ENCODE measurements at regions not wholly inside any gene's neighbourhood (a gene's known extent, or its start where the extent isn't known, plus 50 kb on each side); places are given as distances from the start of the nearest gene placed in this dataset.
"Not testable (repeated sequence)": the region's sequence is repeated elsewhere in the genome, so short reads cannot be mapped to it uniquely, and the experiment has no call there.

GRCh38 chrX:41003506-41004270, 81.6 kb upstream of the USP9X start:
- H3K9me3 Mint-ChIP-seq: no peaks in the 10 kb centered on the region
- ATAC-seq (no peak), DNase-seq (no peak)
- H3K4me3 Mint-ChIP-seq: no peak overlapping the region
- H3K36me3 Mint-ChIP-seq (ENCODE audit: low read depth): no peaks in the 10 kb centered on the region
- H3K27ac Mint-ChIP-seq: no peak overlapping the region
- no peaks in the 10 kb centered on the region for H3K27me3 Mint-ChIP-seq
- no peaks in the 10 kb centered on the region for H3K4me1 Mint-ChIP-seq

- H3K27me3 Mint-ChIP-seq: no peaks in the 10 kb centered on the region
- no peak overlapping the region for H3K4me3 Mint-ChIP-seq
- H3K27ac Mint-ChIP-seq: no peak overlapping the region
- DNase-seq: no peak
- no peaks in the 10 kb centered on the region for H3K36me3 Mint-ChIP-seq (ENCODE audit: low read depth)
- no peaks in the 10 kb centered on the region for H3K9me3 Mint-ChIP-seq
- no peak for ATAC-seq
- H3K4me1 Mint-ChIP-seq: peaks cover 6% of the 10 kb centered on the region
Measured at GRCh38 chrX:41005445-41005992, 79.7 kb upstream of the USP9X start.

GRCh38 chrX:41009850-41010846, 75.1 kb upstream of the USP9X start:
- DNase-seq (peak; percentile 25), ATAC-seq (peak; percentile 61)
- H3K9me3 Mint-ChIP-seq: no peaks in the 10 kb centered on the region
- H3K36me3 Mint-ChIP-seq (ENCODE audit: low read depth): no peaks in the 10 kb centered on the region
- peak overlapping the region; percentile 82 for H3K27ac Mint-ChIP-seq
- peak overlapping the region; percentile 57 for H3K4me3 Mint-ChIP-seq
- H3K27me3 Mint-ChIP-seq: no peaks in the 10 kb centered on the region
- peaks cover 23% of the 10 kb centered on the region for H3K4me1 Mint-ChIP-seq

GRCh38 chrX:41014776-41015360, 70.4 kb upstream of the USP9X start:
- H3K4me1 Mint-ChIP-seq: peaks cover 24% of the 10 kb centered on the region
- peak; percentile 6 for DNase-seq
- H3K9me3 Mint-ChIP-seq: no peaks in the 10 kb centered on the region
- peak overlapping the region; percentile 9 for H3K4me3 Mint-ChIP-seq
- ATAC-seq: peak; percentile 81
- H3K27ac Mint-ChIP-seq: no peak overlapping the region
- H3K27me3 Mint-ChIP-seq: no peaks in the 10 kb centered on the region
- no peaks in the 10 kb centered on the region for H3K36me3 Mint-ChIP-seq (ENCODE audit: low read depth)

GRCh38 chrX:41017785-41018184, 67.5 kb upstream of the USP9X start:
- not testable (repeated sequence) for ATAC-seq; H3K9me3 Mint-ChIP-seq; H3K36me3 Mint-ChIP-seq (ENCODE audit: low read depth); DNase-seq; H3K27me3 Mint-ChIP-seq; H3K27ac Mint-ChIP-seq; H3K4me3 Mint-ChIP-seq
- peaks cover 16% of the 10 kb centered on the region for H3K4me1 Mint-ChIP-seq

- H3K9me3 Mint-ChIP-seq; ATAC-seq; H3K27me3 Mint-ChIP-seq; H3K4me3 Mint-ChIP-seq; H3K36me3 Mint-ChIP-seq (ENCODE audit: low read depth); DNase-seq; H3K27ac Mint-ChIP-seq: not testable (repeated sequence)
- peaks cover 16% of the 10 kb centered on the region for H3K4me1 Mint-ChIP-seq
Measured at GRCh38 chrX:41018391-41019040, 66.7 kb upstream of the USP9X start.

GRCh38 chrX:41019041-41019392, 66.2 kb upstream of the USP9X start:
- H3K27me3 Mint-ChIP-seq: no peaks in the 10 kb centered on the region
- H3K4me3 Mint-ChIP-seq: no peak overlapping the region
- DNase-seq: no peak
- H3K36me3 Mint-ChIP-seq (ENCODE audit: low read depth): no peaks in the 10 kb centered on the region
- H3K4me1 Mint-ChIP-seq: peaks cover 16% of the 10 kb centered on the region
- no peaks in the 10 kb centered on the region for H3K9me3 Mint-ChIP-seq
- H3K27ac Mint-ChIP-seq: no peak overlapping the region
- ATAC-seq: no peak

GRCh38 chrX:41022566-41022965, 62.7 kb upstream of the USP9X start:
- Mint-ChIP-seq H3K4me3 (no peak overlapping the region), H3K27ac (no peak overlapping the region), H3K27me3 (no peaks in the 10 kb centered on the region), H3K9me3 (no peaks in the 10 kb centered on the region), H3K36me3 (ENCODE audit: low read depth) (no peaks in the 10 kb centered on the region), H3K4me1 (peaks cover 4% of the 10 kb centered on the region)
- ATAC-seq: no peak
- no peak for DNase-seq

- Mint-ChIP-seq H3K36me3 (ENCODE audit: low read depth) (no peaks in the 10 kb centered on the region), H3K27me3 (no peaks in the 10 kb centered on the region), H3K4me1 (peaks cover 4% of the 10 kb centered on the region), H3K27ac (no peak overlapping the region), H3K9me3 (no peaks in the 10 kb centered on the region), H3K4me3 (no peak overlapping the region)
- ATAC-seq (no peak), DNase-seq (no peak)
Measured at GRCh38 chrX:41023098-41023497, 62.1 kb upstream of the USP9X start.

GRCh38 chrX:41024335-41024734, 60.9 kb upstream of the USP9X start:
- H3K4me3 Mint-ChIP-seq; H3K9me3 Mint-ChIP-seq; DNase-seq; H3K4me1 Mint-ChIP-seq; ATAC-seq; H3K27me3 Mint-ChIP-seq; H3K27ac Mint-ChIP-seq; H3K36me3 Mint-ChIP-seq (ENCODE audit: low read depth): not testable (repeated sequence)

- Mint-ChIP-seq H3K27me3 (no peaks in the 10 kb centered on the region), H3K4me1 (peaks cover 4% of the 10 kb centered on the region)
- ATAC-seq: no peak
Measured at GRCh38 chrX:41024755-41025154, 60.5 kb upstream of the USP9X start.

GRCh38 chrX:41025926-41026701, 59.1 kb upstream of the USP9X start:
- no peaks in the 10 kb centered on the region for H3K9me3 Mint-ChIP-seq
- H3K36me3 Mint-ChIP-seq (ENCODE audit: low read depth): no peaks in the 10 kb centered on the region
- no peak overlapping the region for H3K4me3 Mint-ChIP-seq
- H3K4me1 Mint-ChIP-seq: peaks cover 4% of the 10 kb centered on the region
- H3K27me3 Mint-ChIP-seq: no peaks in the 10 kb centered on the region
- ATAC-seq: no peak
- no peak for DNase-seq
- no peak overlapping the region for H3K27ac Mint-ChIP-seq

More at GRCh38 chrX:41024755-41025154, 60.5 kb upstream of the USP9X start:
- Mint-ChIP-seq H3K36me3 (ENCODE audit: low read depth) (no peaks in the 10 kb centered on the region), H3K9me3 (no peaks in the 10 kb centered on the region), H3K27ac (no peak overlapping the region), H3K4me3 (no peak overlapping the region)
- DNase-seq: no peak

GRCh38 chrX:41026702-41027078, 58.6 kb upstream of the USP9X start:
- ATAC-seq (no peak), DNase-seq (no peak)
- Mint-ChIP-seq H3K4me3 (no peak overlapping the region), H3K9me3 (no peaks in the 10 kb centered on the region), H3K27ac (no peak overlapping the region), H3K27me3 (no peaks in the 10 kb centered on the region), H3K4me1 (peaks cover 4% of the 10 kb centered on the region), H3K36me3 (ENCODE audit: low read depth) (no peaks in the 10 kb centered on the region)

All from activated naive CD8-positive, alpha-beta T cell treated with anti-CD3 and anti-CD28 coated beads, Interleukin-2, amount 50 U/mL, for 24 hours (primary cell).